Stimulated activated naive CD8-positive, alpha-beta T cell treated with anti-CD3 and anti-CD28 coated beads, Interleukin-15, Interleukin-2, amounts not matched to agents 100 ng/mL and 50 ng/mL, for 24 hours (primary cell): ENCODE measurements at regions not wholly inside any gene's neighbourhood (a gene's known extent, or its start where the extent isn't known, plus 50 kb on each side); places are given as distances from the start of the nearest gene placed in this dataset.

ENCODE experiments used
- H3K27ac Mint-ChIP-seq: one replicate; pipeline ENCODE4 v1.8.0; 2021; ENCODE audit warnings: mild to moderate bottlenecking, mixed read lengths
- H3K27me3 Mint-ChIP-seq: one replicate; pipeline ENCODE4 v1.8.0; 2021; ENCODE audit warnings: mixed read lengths
- H3K36me3 Mint-ChIP-seq: one replicate; pipeline ENCODE4 v1.8.0; 2021; ENCODE audit warnings: low read depth, mixed read lengths
- H3K4me1 Mint-ChIP-seq: one replicate; pipeline ENCODE4 v1.8.0; 2021; ENCODE audit warnings: low read depth, mixed read lengths
- H3K4me3 Mint-ChIP-seq: one replicate; pipeline ENCODE4 v1.8.0; 2021; ENCODE audit warnings: mild to moderate bottlenecking, mixed read lengths
- H3K9me3 Mint-ChIP-seq: one replicate; pipeline ENCODE4 v1.8.0; 2021; ENCODE audit warnings: mixed read lengths

GRCh38 chr1:30381671-30382365, 341.6 kb downstream of the MATN1 start:
- Mint-ChIP-seq H3K27me3 (peaks cover 7% of the 10 kb centered on the region), H3K9me3 (no peaks in the 10 kb centered on the region), H3K27ac (no peak overlapping the region), H3K36me3 (no peaks in the 10 kb centered on the region), H3K4me3 (no peak overlapping the region), H3K4me1 (no peaks in the 10 kb centered on the region)

GRCh38 chr1:30381266-30381665, 342.1 kb downstream of the MATN1 start:
- no peaks in the 10 kb centered on the region for H3K4me1 Mint-ChIP-seq
- H3K36me3 Mint-ChIP-seq: no peaks in the 10 kb centered on the region
- no peak overlapping the region for H3K4me3 Mint-ChIP-seq
- H3K27ac Mint-ChIP-seq: no peak overlapping the region
- H3K27me3 Mint-ChIP-seq: peaks cover 7% of the 10 kb centered on the region
- H3K9me3 Mint-ChIP-seq: no peaks in the 10 kb centered on the region

GRCh38 chr1:30380625-30380984, 342.8 kb downstream of the MATN1 start:
- Mint-ChIP-seq H3K27ac (no peak overlapping the region), H3K36me3 (no peaks in the 10 kb centered on the region), H3K27me3 (peaks cover 7% of the 10 kb centered on the region), H3K9me3 (no peaks in the 10 kb centered on the region), H3K4me1 (no peaks in the 10 kb centered on the region), H3K4me3 (no peak overlapping the region)

- H3K9me3 Mint-ChIP-seq: no peaks in the 10 kb centered on the region
- peaks cover 7% of the 10 kb centered on the region for H3K27me3 Mint-ChIP-seq
- no peaks in the 10 kb centered on the region for H3K4me1 Mint-ChIP-seq
- no peaks in the 10 kb centered on the region for H3K36me3 Mint-ChIP-seq
- H3K27ac Mint-ChIP-seq: no peak overlapping the region
- no peak overlapping the region for H3K4me3 Mint-ChIP-seq
These were observed 343.4 kb downstream of the MATN1 start for GRCh38 chr1:30379684-30380624.

GRCh38 chr1:30378991-30379581, 344.3 kb downstream of the MATN1 start:
- Mint-ChIP-seq H3K27ac (no peak overlapping the region), H3K27me3 (peaks cover 7% of the 10 kb centered on the region), H3K36me3 (no peaks in the 10 kb centered on the region), H3K4me3 (no peak overlapping the region), H3K9me3 (no peaks in the 10 kb centered on the region), H3K4me1 (no peaks in the 10 kb centered on the region)

GRCh38 chr1:30378003-30378596, 345.3 kb downstream of the MATN1 start:
- Mint-ChIP-seq H3K36me3 (no peaks in the 10 kb centered on the region), H3K4me1 (no peaks in the 10 kb centered on the region)

GRCh38 chr1:30377230-30378002, 346.0 kb downstream of the MATN1 start:
- Mint-ChIP-seq H3K9me3 (no peaks in the 10 kb centered on the region), H3K36me3 (no peaks in the 10 kb centered on the region), H3K4me1 (no peaks in the 10 kb centered on the region), H3K27me3 (peaks cover 4% of the 10 kb centered on the region), H3K27ac (no peak overlapping the region), H3K4me3 (no peak overlapping the region)

More at GRCh38 chr1:30378003-30378596, 345.3 kb downstream of the MATN1 start:
- Mint-ChIP-seq H3K4me3 (no peak overlapping the region), H3K9me3 (no peaks in the 10 kb centered on the region), H3K27ac (no peak overlapping the region), H3K27me3 (peaks cover 7% of the 10 kb centered on the region)

GRCh38 chr1:30376054-30376697, 347.2 kb downstream of the MATN1 start:
- Mint-ChIP-seq H3K36me3 (no peaks in the 10 kb centered on the region), H3K27ac (no peak overlapping the region), H3K4me3 (no peak overlapping the region), H3K9me3 (no peaks in the 10 kb centered on the region), H3K4me1 (no peaks in the 10 kb centered on the region), H3K27me3 (no peaks in the 10 kb centered on the region)

- no peaks in the 10 kb centered on the region for H3K9me3 Mint-ChIP-seq
- H3K27ac Mint-ChIP-seq: no peak overlapping the region
- H3K4me3 Mint-ChIP-seq: no peak overlapping the region
- H3K4me1 Mint-ChIP-seq: no peaks in the 10 kb centered on the region
- H3K27me3 Mint-ChIP-seq: no peaks in the 10 kb centered on the region
- no peaks in the 10 kb centered on the region for H3K36me3 Mint-ChIP-seq
These were observed 348.2 kb downstream of the MATN1 start for GRCh38 chr1:30375156-30375555.

GRCh38 chr1:30374400-30375070, 348.9 kb downstream of the MATN1 start:
- no peak overlapping the region for H3K4me3 Mint-ChIP-seq
- no peaks in the 10 kb centered on the region for H3K9me3 Mint-ChIP-seq
- H3K27ac Mint-ChIP-seq: no peak overlapping the region
- no peaks in the 10 kb centered on the region for H3K4me1 Mint-ChIP-seq
- H3K36me3 Mint-ChIP-seq: no peaks in the 10 kb centered on the region
- H3K27me3 Mint-ChIP-seq: no peaks in the 10 kb centered on the region

GRCh38 chr1:30373471-30374399, 349.6 kb downstream of the MATN1 start:
- Mint-ChIP-seq H3K9me3 (no peaks in the 10 kb centered on the region), H3K27me3 (no peaks in the 10 kb centered on the region), H3K4me1 (no peaks in the 10 kb centered on the region), H3K4me3 (no peak overlapping the region), H3K27ac (no peak overlapping the region), H3K36me3 (no peaks in the 10 kb centered on the region)

- Mint-ChIP-seq H3K4me1 (no peaks in the 10 kb centered on the region), H3K27me3 (no peaks in the 10 kb centered on the region), H3K4me3 (no peak overlapping the region), H3K27ac (no peak overlapping the region), H3K36me3 (no peaks in the 10 kb centered on the region), H3K9me3 (no peaks in the 10 kb centered on the region)
These were observed 350.5 kb downstream of the MATN1 start for GRCh38 chr1:30372792-30373433.
